SK-N-SH (cell line): ENCODE measurements at regions not wholly inside any gene's neighbourhood (a gene's known extent, or its start where the extent isn't known, plus 50 kb on each side); places are given as distances from the start of the nearest gene placed in this dataset.

ENCODE experiments used
- CTCF ChIA-PET: fragments of 300-600, 350-600 bp; formaldehyde crosslinking; extraction: SDS; loops from one replicate; lab custom pipeline; 2021; lab: Yijun Ruan, JAX
- POLR2A ChIA-PET: fragments of 350-600 bp; sonication (Branson Sonifier 250); formaldehyde crosslinking; extraction: SDS; loops from one replicate; lab custom pipeline; 2020; ENCODE audit warnings: antibody characterized with exemption, inconsistent platforms; lab: Yijun Ruan, JAX
- DNase-seq: peaks from one replicate; pipeline ENCODE4 v3.0.0; 2012
- H2AFZ ChIP-seq: fragments of 200-600 bp; sonication (generic); 2 replicates; pipeline ENCODE4 v1.8.1; 2016; ENCODE audit warnings: antibody characterized with exemption, mild to moderate bottlenecking, low read depth
- H3F3A ChIP-seq: fragments of 200-600 bp; sonication (generic); replicated peaks from 2 replicates; pipeline ENCODE3; 2016; ENCODE audit warnings: antibody characterized with exemption, mild to moderate bottlenecking; ENCODE audit not compliant: insufficient read depth
- H3K27ac ChIP-seq, 2 experiments: fragments of 200-500 bp in 1 of 2; fragments of 200-600 bp in 1 of 2; sonication (Bioruptor generic) in 1 of 2; sonication (generic), shearing (Covaris generic) in 1 of 2; 2 replicates each; pipeline versions ENCODE4 v1.5.1 to v1.6.1; 2014 to 2016; ENCODE audit warnings: low read depth in 2 of 2, inconsistent platforms in 1 of 2, low read length in 1 of 2, mild to moderate bottlenecking in 1 of 2, mixed read lengths in 1 of 2
- H3K27me3 ChIP-seq: fragments of 200-600 bp; sonication (generic), shearing (Covaris generic); 2 replicates; pipeline ENCODE4 v1.6.1; 2016; ENCODE audit warnings: mixed run types; ENCODE audit not compliant: insufficient read depth
- H3K36me3 ChIP-seq, 2 experiments: fragments of 200-500 bp in 1 of 2; fragments of 200-600 bp in 1 of 2; sonication (Bioruptor generic) in 1 of 2; sonication (generic) in 1 of 2; replicated peaks in 1 of 2; 2 replicates each; pipeline versions ENCODE3 to v1.5.1; 2014 to 2016; ENCODE audit warnings: low read length in 1 of 2, mild to moderate bottlenecking in 1 of 2; ENCODE audit not compliant: insufficient read depth in 2 of 2, control insufficient read depth in 1 of 2
- H3K4me1 ChIP-seq, 2 experiments: fragments of 200-500 bp in 1 of 2; fragments of 200-600 bp in 1 of 2; sonication (Bioruptor generic) in 1 of 2; sonication (generic), shearing (Covaris generic) in 1 of 2; 2 replicates each; pipeline versions ENCODE4 v1.5.1 to v1.6.1; 2014 to 2016; ENCODE audit warnings: low read depth in 1 of 2, low read length in 1 of 2, mixed run types in 1 of 2; ENCODE audit not compliant: insufficient read depth in 2 of 2, control insufficient read depth in 1 of 2
- H3K4me2 ChIP-seq: fragments of 200-600 bp; sonication (generic), shearing (Covaris generic); 2 replicates; pipeline ENCODE4 v1.6.1; 2017; ENCODE audit warnings: mixed run types
- H3K4me3 ChIP-seq, 2 experiments: fragments of 200-500 bp in 1 of 2; fragments of 200-600 bp in 1 of 2; sonication (Bioruptor generic) in 1 of 2; sonication (generic), shearing (Covaris generic) in 1 of 2; 2 replicates each; pipeline versions ENCODE4 v1.5.1 to v1.8.1; 2014 to 2016; ENCODE audit warnings: low read depth in 2 of 2, inconsistent platforms in 1 of 2, low read length in 1 of 2, mild to moderate bottlenecking in 1 of 2, mixed read lengths in 1 of 2, moderate library complexity in 1 of 2
- H3K79me2 ChIP-seq: fragments of 200-600 bp; sonication (generic); 2 replicates; pipeline ENCODE4 v1.8.1; 2017; ENCODE audit warnings: mild to moderate bottlenecking; ENCODE audit not compliant: insufficient read depth
- H3K9ac ChIP-seq: fragments of 200-600 bp; sonication (generic); 2 replicates; pipeline ENCODE4 v1.6.1; 2017; ENCODE audit warnings: mixed run types
- H3K9me2 ChIP-seq: fragments of 200-600 bp; sonication (generic); 2 replicates; pipeline ENCODE4 v1.6.1; 2017; ENCODE audit warnings: mixed run types
- H3K9me3 ChIP-seq: fragments of 200-600 bp; sonication (generic); 2 replicates; pipeline ENCODE4 v1.6.1; 2017; ENCODE audit warnings: mixed run types, mild to moderate bottlenecking, moderate library complexity
- H4K20me1 ChIP-seq: fragments of 200-600 bp; sonication (generic); 2 replicates; pipeline ENCODE4 v1.6.1; 2017; ENCODE audit warnings: mild to moderate bottlenecking, mixed run types; ENCODE audit not compliant: insufficient read depth
- EZH2phosphoT487 ChIP-seq: fragments of 200-600 bp; sonication (generic); IDR thresholded peaks from 2 replicates; pipeline ENCODE4 v1.6.1; 2017; ENCODE audit warnings: low read depth, mixed run types, mild to moderate bottlenecking, antibody characterized with exemption, moderate library complexity, borderline replicate concordance
- FOXJ3 ChIP-seq: sonication (generic); formaldehyde crosslinking; IDR thresholded peaks from 2 replicates; pipeline ENCODE4 v1.5.1; 2020; ENCODE audit warnings: mild to moderate bottlenecking, missing genetic modification reagents
- FOXM1 ChIP-seq: IDR thresholded peaks from 2 replicates; pipeline ENCODE4 v1.4.0; 2012; ENCODE audit warnings: low read depth, mild to moderate bottlenecking
- GATA2 ChIP-seq: sonication (generic); formaldehyde crosslinking; IDR thresholded peaks from 2 replicates; pipeline ENCODE4 v1.5.0; 2020; ENCODE audit warnings: mild to moderate bottlenecking, missing genetic modification reagents
- IRF3 ChIP-seq: fragments of 150-350 bp; IDR thresholded peaks from 2 replicates; pipeline ENCODE4 v1.6.1; 2016; ENCODE audit warnings: mild to moderate bottlenecking, low read depth, low read length
- NFIC ChIP-seq: IDR thresholded peaks from 2 replicates; pipeline ENCODE4 v1.4.0; 2012; ENCODE audit warnings: borderline replicate concordance
- NRF1 ChIP-seq: IDR thresholded peaks from 2 replicates; pipeline ENCODE4 v1.6.1; 2012; ENCODE audit warnings: low read depth, mild to moderate bottlenecking, low read length
- PBX3 ChIP-seq: IDR thresholded peaks from 2 replicates; pipeline ENCODE4; 2012
- POLR2AphosphoS5 ChIP-seq: IDR thresholded peaks from 2 replicates; pipeline ENCODE4 v1.6.1; 2012; ENCODE audit warnings: low read depth, low read length
- RAD21 ChIP-seq: IDR thresholded peaks from 2 replicates; pipeline ENCODE4 v1.6.1; 2012; ENCODE audit warnings: mild to moderate bottlenecking, low read length
- RFX5 ChIP-seq: IDR thresholded peaks from 2 replicates; pipeline ENCODE4 v1.6.1; 2012; ENCODE audit warnings: mild to moderate bottlenecking, improper control_type of control experiment, low read length
- RXRA ChIP-seq: IDR thresholded peaks from 2 replicates; pipeline ENCODE4 v1.4.0; 2012; ENCODE audit warnings: low read depth, mild to moderate bottlenecking, borderline replicate concordance
- SIN3A ChIP-seq: IDR thresholded peaks from 2 replicates; pipeline ENCODE4 v1.6.1; 2012; ENCODE audit warnings: low read depth, mild to moderate bottlenecking, low read length, moderate library complexity, borderline replicate concordance
- SMC3 ChIP-seq: IDR thresholded peaks from 2 replicates; pipeline ENCODE4 v1.6.1; 2012; ENCODE audit warnings: low read depth, low read length, improper control_type of control experiment
- USF1 ChIP-seq: IDR thresholded peaks from 2 replicates; pipeline ENCODE4 v1.4.0; 2012; ENCODE audit warnings: low read depth, borderline replicate concordance
- YY1 ChIP-seq: IDR thresholded peaks from 2 replicates; pipeline ENCODE4 v1.4.0; 2012; ENCODE audit warnings: low read depth, mild to moderate bottlenecking
- ZBTB33 ChIP-seq: IDR thresholded peaks from 2 replicates; pipeline ENCODE4 v1.4.0; 2012; ENCODE audit warnings: low read depth, borderline replicate concordance
- WGBS: methylation state at CpG from one replicate; pipeline ENCODE4 v1.1.6; 2017; ENCODE audit warnings: low lambda C conversion rate; 5-methylcytosine and 5-hydroxymethylcytosine counted together

GRCh38 chr4:24219209-24219608 lies 329.4 kb upstream of the PPARGC1A start:
- no peak overlapping the region for H3K9ac ChIP-seq
- H3K27me3 ChIP-seq = peaks cover 3% of the 10 kb centered on the region; the same call in 1 of the 2 replicates
- H3K9me3 ChIP-seq = no peaks in the 10 kb centered on the region
- no peaks in the 10 kb centered on the region for H3K4me1 ChIP-seq
- no peak overlapping the region for H3K4me2 ChIP-seq
- no peak overlapping the region for H3K27ac ChIP-seq
- H3F3A ChIP-seq = no peaks in the 10 kb centered on the region
- POLR2A ChIA-PET = no interaction called here
- no peaks in the 10 kb centered on the region for H3K9me2 ChIP-seq
- TF ChIP-seq RXRA (no peak), SIN3A (no peak), SMC3 (no peak), EZH2phosphoT487 (no peak), YY1 (no peak), NFIC (no peak), PBX3 (no peak), IRF3 (no peak), USF1 (no peak), NRF1 (no peak), GATA2 (CRISPR knock-in tag) (no peak), RFX5 (no peak), POLR2AphosphoS5 (no peak), RAD21 (no peak), FOXM1 (no peak)
- no peaks in the 10 kb centered on the region for H3K79me2 ChIP-seq
- no peak overlapping the region for H3K4me3 ChIP-seq
- no peaks in the 10 kb centered on the region for H4K20me1 ChIP-seq
- CTCF ChIA-PET = no interaction called here
- H2AFZ ChIP-seq = no peak overlapping the region
- DNase-seq = no peak
- 4% methylated on average over 5 of the region's 8 CpGs for WGBS
- no peaks in the 10 kb centered on the region for H3K36me3 ChIP-seq

- no peak for TF ChIP-seq FOXJ3 (CRISPR knock-in tag)
- TF ChIP-seq ZBTB33 = no peak
- H3F3A ChIP-seq = no peaks in the 10 kb centered on the region
- H3K9ac ChIP-seq = no peak overlapping the region
- no peaks in the 10 kb centered on the region for H3K9me2 ChIP-seq
- DNase-seq = no peak
- H3K4me2 ChIP-seq = no peak overlapping the region
- no peaks in the 10 kb centered on the region for H3K4me1 ChIP-seq
- H3K36me3 ChIP-seq = no peaks in the 10 kb centered on the region
- no peaks in the 10 kb centered on the region for H3K9me3 ChIP-seq
- POLR2A ChIA-PET = no interaction called here
- H3K79me2 ChIP-seq = no peaks in the 10 kb centered on the region
- no peak overlapping the region for H2AFZ ChIP-seq
- H3K27me3 ChIP-seq = no peaks in the 10 kb centered on the region; the same call in 1 of the 2 replicates
- CTCF ChIA-PET = no interaction called here
- H3K27ac ChIP-seq = no peak overlapping the region
- H3K4me3 ChIP-seq = no peak overlapping the region
- H4K20me1 ChIP-seq = no peaks in the 10 kb centered on the region
Observed at GRCh38 chr4:24218566-24218965, 328.7 kb upstream of the PPARGC1A start.
